MCF 10A (cell line): ENCODE measurements at regions not wholly inside any gene's neighbourhood (a gene's known extent, or its start where the extent isn't known, plus 50 kb on each side); places are given as distances from the start of the nearest gene placed in this dataset.

Source experiments
- BruUV-seq: library from RNA; stranded (reverse); fragments of 400-500 nt; replicated peaks from 2 replicates; lab custom pipeline; 2021; lab: Mats Ljungman, UMichigan
- CTCF ChIA-PET: fragments of 300-600 bp; sonication (Branson Sonifier 250); formaldehyde crosslinking; extraction: SDS; loops from one replicate; lab custom pipeline; 2021; ENCODE audit warnings: antibody characterized with exemption, inconsistent platforms; lab: Yijun Ruan, JAX
- POLR2A ChIA-PET: fragments of 300-600, 350-650 bp; sonication (Branson Sonifier 250); formaldehyde crosslinking; extraction: SDS; loops from one replicate; lab custom pipeline; 2020; ENCODE audit warnings: antibody characterized with exemption, inconsistent platforms; lab: Yijun Ruan, JAX
- DNase-seq: peaks from one replicate; pipeline ENCODE4 v3.0.0-alpha.2; 2018; ENCODE audit not compliant: unreplicated experiment
- H3K27ac Mint-ChIP-seq: one replicate; pipeline ENCODE4 v1.8.0; 2022; ENCODE audit warnings: mild to moderate bottlenecking, low read depth, mixed read lengths; ENCODE audit not compliant: unreplicated experiment
- H3K27me3 Mint-ChIP-seq: one replicate; pipeline ENCODE4 v1.8.0; 2022; ENCODE audit warnings: mixed read lengths; ENCODE audit not compliant: insufficient read depth, unreplicated experiment
- H3K36me3 Mint-ChIP-seq: one replicate; pipeline ENCODE4 v1.8.0; 2022; ENCODE audit warnings: mild to moderate bottlenecking, moderate library complexity, mixed read lengths; ENCODE audit not compliant: insufficient read depth, unreplicated experiment
- H3K4me1 Mint-ChIP-seq: one replicate; pipeline ENCODE4 v1.8.0; 2022; ENCODE audit warnings: mixed read lengths; ENCODE audit not compliant: insufficient read depth, unreplicated experiment
- H3K4me3 Mint-ChIP-seq: one replicate; pipeline ENCODE4 v1.8.0; 2022; ENCODE audit warnings: mild to moderate bottlenecking, moderate library complexity, mixed read lengths; ENCODE audit not compliant: unreplicated experiment
- H3K9me3 Mint-ChIP-seq: one replicate; pipeline ENCODE4 v1.8.0; 2022; ENCODE audit warnings: mixed read lengths; ENCODE audit not compliant: unreplicated experiment
- CTCF ChIP-seq: fragments of 200-600 bp; IDR thresholded peaks from one replicate; pipeline ENCODE4 v1.8.0; 2022; ENCODE audit warnings: antibody characterized with exemption, mild to moderate bottlenecking; ENCODE audit not compliant: unreplicated experiment
- intact Hi-C: fragments of 100-400 bp; cut with micrococcal nuclease; formaldehyde crosslinking; loops from 2 replicates; pipeline ENCODE4 v1.14.1; 2022

GRCh38 chr12:124416516-124417395 is 121.9 kb downstream of the RFLNA start:
- H3K4me3 Mint-ChIP-seq, result no peak overlapping the region
- ChIA-PET CTCF (interaction anchor here (0.7 to 1.7 kb wide), 2 partner anchors 18 to 96 kb away, joined by 4 to 6 read pairs; no protein-coding TSS in a partner anchor), POLR2A (interaction anchor here (0.7 kb wide), 1 partner anchor 19 kb away, joined by 3 read pairs; no protein-coding TSS in a partner anchor)
- intact Hi-C loops, result no loop called here
- H3K36me3 Mint-ChIP-seq, result peaks cover 34% of the 10 kb centered on the region
- no peak overlapping the region for H3K27ac Mint-ChIP-seq
- BruUV-seq, result no TSS peak
- no peaks in the 10 kb centered on the region for H3K27me3 Mint-ChIP-seq
- no peaks in the 10 kb centered on the region for H3K4me1 Mint-ChIP-seq
- no peak for TF ChIP-seq CTCF
- no peaks in the 10 kb centered on the region for H3K9me3 Mint-ChIP-seq
- DNase-seq, result no peak

- Mint-ChIP-seq H3K27ac (no peak overlapping the region), H3K4me3 (no peak overlapping the region), H3K36me3 (peaks cover 30% of the 10 kb centered on the region), H3K9me3 (no peaks in the 10 kb centered on the region), H3K4me1 (peaks cover 11% of the 10 kb centered on the region), H3K27me3 (no peaks in the 10 kb centered on the region)
- no TSS peak for BruUV-seq
- no peak for DNase-seq
- ChIA-PET POLR2A (no interaction called here), CTCF (interaction anchor here (1.7 kb wide), 1 partner anchor 16 kb away, joined by 6 read pairs; no protein-coding TSS in a partner anchor)
- intact Hi-C loops, result no loop called here
- no peak for TF ChIP-seq CTCF
These were observed 120.2 kb downstream of the RFLNA start for GRCh38 chr12:124415064-124415463.

- H3K4me1 Mint-ChIP-seq, result peaks cover 11% of the 10 kb centered on the region
- no peak overlapping the region for H3K4me3 Mint-ChIP-seq
- no peaks in the 10 kb centered on the region for H3K9me3 Mint-ChIP-seq
- DNase-seq, result no peak
- POLR2A ChIA-PET, result no interaction called here
- BruUV-seq, result no TSS peak
- no peak overlapping the region for H3K27ac Mint-ChIP-seq
- intact Hi-C loops, result no loop called here
- peaks cover 36% of the 10 kb centered on the region for H3K36me3 Mint-ChIP-seq
- no peaks in the 10 kb centered on the region for H3K27me3 Mint-ChIP-seq
- TF ChIP-seq CTCF, result no peak
- CTCF ChIA-PET, result interaction anchor here (0.8 kb wide), 1 partner anchor 646 kb away, joined by 5 read pairs; no protein-coding TSS in a partner anchor
These were observed 119.0 kb downstream of the RFLNA start for GRCh38 chr12:124413915-124414314.

- no peak for TF ChIP-seq CTCF
- ChIA-PET CTCF (no interaction called here), POLR2A (no interaction called here)
- H3K27ac Mint-ChIP-seq, result no peak overlapping the region
- H3K4me3 Mint-ChIP-seq, result no peak overlapping the region
- H3K27me3 Mint-ChIP-seq, result no peaks in the 10 kb centered on the region
- peaks cover 11% of the 10 kb centered on the region for H3K4me1 Mint-ChIP-seq
- no peaks in the 10 kb centered on the region for H3K9me3 Mint-ChIP-seq
- BruUV-seq, result no TSS peak
- no peak for DNase-seq
- H3K36me3 Mint-ChIP-seq, result peaks cover 36% of the 10 kb centered on the region
- intact Hi-C loops, result no loop called here
These were observed 118.5 kb downstream of the RFLNA start for GRCh38 chr12:124413401-124413800.
